Activated naive CD4-positive, alpha-beta T cell treated with anti-CD3 and anti-CD28 coated beads, Interleukin-2, amount 10 ng/mL, durations not matched to agents 7 days and 5 days (primary cell): ENCODE measurements at regions not wholly inside any gene's neighbourhood (a gene's known extent, or its start where the extent isn't known, plus 50 kb on each side); places are given as distances from the start of the nearest gene placed in this dataset.

Experiments used
- CTCF ChIA-PET: fragments of 350-600 bp; sonication (Branson Sonifier 250); formaldehyde crosslinking; loops from one replicate; lab custom pipeline; 2021; ENCODE audit warnings: antibody characterized with exemption; lab: Charles Lee
- DNase-seq: peaks from one replicate; pipeline ENCODE4 v3.0.0-alpha.2; 2020
- H3K27ac Mint-ChIP-seq: one replicate; pipeline ENCODE4 v1.8.0; 2021; ENCODE audit warnings: mild to moderate bottlenecking, moderate library complexity, mixed read lengths
- H3K27me3 Mint-ChIP-seq: one replicate; pipeline ENCODE4 v1.8.0; 2021; ENCODE audit warnings: mild to moderate bottlenecking, mixed read lengths
- H3K36me3 Mint-ChIP-seq: one replicate; pipeline ENCODE4 v1.8.0; 2021; ENCODE audit warnings: mixed read lengths
- H3K4me1 Mint-ChIP-seq: one replicate; pipeline ENCODE4 v1.8.0; 2021; ENCODE audit warnings: mixed read lengths
- H3K4me3 Mint-ChIP-seq: one replicate; pipeline ENCODE4 v1.8.0; 2021; ENCODE audit warnings: mild to moderate bottlenecking, moderate library complexity, mixed read lengths
- H3K9me3 Mint-ChIP-seq: one replicate; pipeline ENCODE4 v1.8.0; 2021; ENCODE audit warnings: mixed read lengths

- no peak overlapping the region for H3K27ac Mint-ChIP-seq
- CTCF ChIA-PET, result no interaction called here
- H3K4me3 Mint-ChIP-seq, result no peak overlapping the region
- no peak for DNase-seq
- no peaks in the 10 kb centered on the region for H3K9me3 Mint-ChIP-seq
- H3K27me3 Mint-ChIP-seq, result peaks cover 19% of the 10 kb centered on the region
- no peaks in the 10 kb centered on the region for H3K36me3 Mint-ChIP-seq
- no peaks in the 10 kb centered on the region for H3K4me1 Mint-ChIP-seq
Observed at GRCh38 chr2:181755181-181755580, 74.9 kb upstream of the NEUROD1 start.

- H3K27me3 Mint-ChIP-seq, result peaks cover 9% of the 10 kb centered on the region
- DNase-seq, result no peak
- CTCF ChIA-PET, result no interaction called here
- no peaks in the 10 kb centered on the region for H3K36me3 Mint-ChIP-seq
- no peak overlapping the region for H3K4me3 Mint-ChIP-seq
- no peak overlapping the region for H3K27ac Mint-ChIP-seq
- H3K9me3 Mint-ChIP-seq, result no peaks in the 10 kb centered on the region
- H3K4me1 Mint-ChIP-seq, result no peaks in the 10 kb centered on the region
Observed at GRCh38 chr2:181760521-181760920, 80.2 kb upstream of the NEUROD1 start.

- CTCF ChIA-PET, result no interaction called here
- Mint-ChIP-seq H3K27ac (no peak overlapping the region), H3K4me1 (no peaks in the 10 kb centered on the region), H3K27me3 (peaks cover 5% of the 10 kb centered on the region), H3K9me3 (no peaks in the 10 kb centered on the region), H3K4me3 (no peak overlapping the region), H3K36me3 (no peaks in the 10 kb centered on the region)
- DNase-seq, result no peak
Observed at GRCh38 chr2:181761175-181761574, 80.9 kb upstream of the NEUROD1 start.

DNA sequence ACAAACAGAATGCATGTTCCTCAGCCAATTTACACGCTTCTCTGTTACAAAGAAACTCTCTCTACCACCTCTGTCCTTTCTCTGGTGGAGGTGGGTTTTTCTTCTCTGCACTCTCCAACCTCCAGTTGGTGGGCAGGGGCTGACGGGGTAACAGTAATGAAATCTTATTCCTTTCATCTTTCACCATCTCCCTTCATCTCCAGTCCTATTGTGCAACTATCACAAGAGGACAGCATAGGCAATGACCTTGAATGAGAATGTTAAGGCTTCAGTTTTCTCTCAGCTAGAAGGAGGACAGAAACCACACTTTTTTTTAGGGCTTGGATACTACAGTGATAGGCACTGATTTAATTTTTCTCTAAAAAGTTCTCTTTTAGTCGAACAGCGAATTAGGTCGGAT is 81.7 kb upstream of the NEUROD1 start:
- DNase-seq, result no peak
- no peak overlapping the region for H3K4me3 Mint-ChIP-seq
- H3K36me3 Mint-ChIP-seq, result no peaks in the 10 kb centered on the region
- CTCF ChIA-PET, result no interaction called here
- peaks cover 4% of the 10 kb centered on the region for H3K27me3 Mint-ChIP-seq
- H3K9me3 Mint-ChIP-seq, result no peaks in the 10 kb centered on the region
- no peak overlapping the region for H3K27ac Mint-ChIP-seq
- no peaks in the 10 kb centered on the region for H3K4me1 Mint-ChIP-seq

DNA sequence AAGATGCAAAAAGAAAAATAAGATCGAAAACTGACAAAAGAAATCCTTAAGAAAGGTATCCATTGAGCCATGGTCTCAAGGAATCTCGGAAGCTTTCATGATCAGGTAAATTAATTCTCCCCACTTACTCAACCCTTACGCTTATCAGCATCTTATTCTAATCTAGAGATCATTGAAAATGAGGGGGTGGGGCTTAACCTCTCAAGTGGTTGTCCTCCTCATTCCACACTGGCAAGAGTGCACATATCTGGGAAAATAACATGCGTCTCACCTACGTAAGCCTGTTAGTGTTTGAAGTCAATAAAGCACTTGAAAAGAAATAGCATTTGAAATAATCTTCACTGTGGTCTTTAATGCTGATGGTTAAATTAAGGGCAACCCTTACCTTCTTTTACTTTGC is 82.5 kb upstream of the NEUROD1 start:
- Mint-ChIP-seq H3K9me3 (no peaks in the 10 kb centered on the region), H3K4me3 (no peak overlapping the region), H3K4me1 (no peaks in the 10 kb centered on the region), H3K27me3 (peaks cover 4% of the 10 kb centered on the region), H3K27ac (no peak overlapping the region), H3K36me3 (no peaks in the 10 kb centered on the region)
- no peak for DNase-seq
- CTCF ChIA-PET, result no interaction called here

- Mint-ChIP-seq H3K27ac (no peak overlapping the region), H3K36me3 (no peaks in the 10 kb centered on the region), H3K9me3 (no peaks in the 10 kb centered on the region), H3K4me3 (no peak overlapping the region), H3K4me1 (no peaks in the 10 kb centered on the region), H3K27me3 (peaks cover 4% of the 10 kb centered on the region)
- CTCF ChIA-PET, result interaction anchor here (1.6 kb wide), 1 partner anchor 47 kb away, joined by 3 read pairs; no protein-coding TSS in a partner anchor
- no peak for DNase-seq
Observed at GRCh38 chr2:181763423-181763822, 83.1 kb upstream of the NEUROD1 start.

DNA sequence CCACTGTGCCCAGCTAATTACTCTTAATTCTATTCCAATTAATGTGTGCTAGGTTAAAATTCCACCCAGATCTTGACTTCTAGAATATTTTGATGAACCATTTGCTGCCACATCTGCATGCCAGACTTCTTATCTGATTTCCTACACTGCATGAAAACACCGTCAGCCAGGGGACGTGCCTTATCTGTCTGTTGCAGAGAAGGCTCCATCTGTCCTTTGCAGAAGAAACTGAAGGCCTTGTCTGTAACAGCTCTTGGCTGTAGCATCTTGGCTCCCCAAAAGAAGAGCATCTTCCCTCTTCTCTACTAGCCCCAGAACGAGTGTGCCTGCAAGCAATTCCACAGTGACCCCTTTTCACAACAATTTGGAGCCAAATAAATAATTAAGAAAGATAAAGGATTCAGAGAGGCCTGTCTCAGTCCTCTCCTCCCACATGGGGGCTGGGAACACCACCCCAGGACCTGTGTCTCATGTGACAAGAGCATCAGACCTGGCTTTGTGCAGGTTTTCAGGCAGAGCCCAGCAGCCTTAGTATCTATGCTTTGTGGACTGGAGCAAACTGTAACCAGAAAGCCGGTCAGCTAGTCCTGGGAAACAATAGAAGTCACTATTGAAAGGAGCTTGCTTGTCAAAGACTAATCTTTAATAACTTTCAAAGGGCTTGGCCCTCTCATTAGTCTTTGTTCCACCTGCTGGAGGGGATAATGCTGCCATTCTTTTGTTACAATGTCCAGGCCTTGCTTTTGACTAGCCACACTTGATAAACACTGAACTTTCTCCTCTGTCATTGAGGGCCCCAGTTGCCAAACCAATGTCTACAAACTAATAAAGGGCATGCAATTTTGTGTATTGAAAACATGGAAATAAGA is 84.0 kb upstream of the NEUROD1 start:
- CTCF ChIA-PET, result interaction anchor here (1.6 kb wide), 1 partner anchor 46 kb away, joined by 3 read pairs; no protein-coding TSS in a partner anchor
- no peaks in the 10 kb centered on the region for H3K36me3 Mint-ChIP-seq

GRCh38 chr2:181766129-181766528 is 85.8 kb upstream of the NEUROD1 start:
- Mint-ChIP-seq H3K9me3 (no peaks in the 10 kb centered on the region), H3K36me3 (no peaks in the 10 kb centered on the region), H3K27me3 (no peaks in the 10 kb centered on the region), H3K4me3 (no peak overlapping the region), H3K27ac (no peak overlapping the region), H3K4me1 (no peaks in the 10 kb centered on the region)
- no peak for DNase-seq
- CTCF ChIA-PET, result no interaction called here

More for the DNA sequence above, 84.0 kb upstream of the NEUROD1 start:
- no peak overlapping the region for H3K27ac Mint-ChIP-seq
- H3K27me3 Mint-ChIP-seq, result no peaks in the 10 kb centered on the region
- H3K9me3 Mint-ChIP-seq, result no peaks in the 10 kb centered on the region
- no peak overlapping the region for H3K4me3 Mint-ChIP-seq
- no peak for DNase-seq
- H3K4me1 Mint-ChIP-seq, result no peaks in the 10 kb centered on the region

- no peak for DNase-seq
- Mint-ChIP-seq H3K9me3 (no peaks in the 10 kb centered on the region), H3K27ac (no peak overlapping the region), H3K4me3 (no peak overlapping the region), H3K36me3 (no peaks in the 10 kb centered on the region), H3K4me1 (peaks cover 3% of the 10 kb centered on the region), H3K27me3 (no peaks in the 10 kb centered on the region)
- CTCF ChIA-PET, result no interaction called here
Observed at GRCh38 chr2:181770150-181770549, 89.8 kb upstream of the NEUROD1 start.

DNA sequence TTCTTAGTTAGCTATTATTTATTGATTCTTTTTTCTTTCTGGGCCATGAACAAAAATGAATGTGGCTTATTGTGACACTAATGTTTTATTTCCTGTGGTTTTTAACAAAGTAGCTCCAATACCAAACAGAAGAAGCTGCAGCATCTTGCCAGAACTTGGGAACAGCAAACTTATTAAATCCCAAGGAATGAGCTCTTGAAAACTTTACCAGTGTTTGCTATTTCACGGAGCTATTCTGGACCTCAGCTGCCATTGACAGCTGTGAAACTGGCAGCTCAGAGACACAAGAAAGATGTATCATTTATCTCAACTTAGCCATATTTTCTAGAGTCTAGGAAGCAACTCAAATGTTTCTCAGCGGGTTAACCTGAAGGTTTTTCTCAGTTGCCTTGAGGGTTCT is 91.0 kb upstream of the NEUROD1 start:
- Mint-ChIP-seq H3K4me1 (peaks cover 3% of the 10 kb centered on the region), H3K9me3 (no peaks in the 10 kb centered on the region), H3K4me3 (no peak overlapping the region), H3K27me3 (no peaks in the 10 kb centered on the region), H3K36me3 (no peaks in the 10 kb centered on the region), H3K27ac (no peak overlapping the region)
- CTCF ChIA-PET, result interaction anchor here (1.2 kb wide), 1 partner anchor 133 kb away, joined by 4 read pairs; no protein-coding TSS in a partner anchor
- no peak for DNase-seq

GRCh38 chr2:181772334-181772733 is 92.0 kb upstream of the NEUROD1 start:
- no peak overlapping the region for H3K4me3 Mint-ChIP-seq
- no peak for DNase-seq
- no peaks in the 10 kb centered on the region for H3K27me3 Mint-ChIP-seq
- CTCF ChIA-PET, result no interaction called here
- no peaks in the 10 kb centered on the region for H3K9me3 Mint-ChIP-seq
- no peak overlapping the region for H3K27ac Mint-ChIP-seq
- H3K36me3 Mint-ChIP-seq, result no peaks in the 10 kb centered on the region
- peaks cover 3% of the 10 kb centered on the region for H3K4me1 Mint-ChIP-seq

DNA sequence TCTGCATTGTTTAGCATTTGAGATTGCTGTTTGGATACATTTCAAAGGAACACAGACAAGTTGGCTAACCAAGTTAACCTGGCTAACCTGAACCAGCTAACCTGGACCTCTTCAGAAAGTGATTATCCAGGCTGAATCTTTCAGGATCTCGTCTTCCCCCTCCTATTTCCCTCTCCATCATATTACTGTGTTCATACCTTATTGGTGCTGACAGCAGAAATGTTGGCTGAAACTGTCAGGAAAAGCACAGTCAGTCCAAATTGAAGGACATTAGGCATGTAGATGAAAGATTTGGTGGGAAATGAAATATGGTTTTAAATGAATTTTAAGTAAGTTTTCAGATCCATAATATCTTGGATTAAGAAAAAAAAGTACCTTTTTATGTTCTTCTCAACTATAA is 92.5 kb upstream of the NEUROD1 start:
- Mint-ChIP-seq H3K27ac (no peak overlapping the region), H3K27me3 (no peaks in the 10 kb centered on the region), H3K36me3 (no peaks in the 10 kb centered on the region), H3K9me3 (no peaks in the 10 kb centered on the region), H3K4me1 (peaks cover 3% of the 10 kb centered on the region), H3K4me3 (no peak overlapping the region)
- CTCF ChIA-PET, result no interaction called here
- no peak for DNase-seq

- Mint-ChIP-seq H3K4me1 (peaks cover 3% of the 10 kb centered on the region), H3K27me3 (no peaks in the 10 kb centered on the region), H3K4me3 (no peak overlapping the region), H3K9me3 (no peaks in the 10 kb centered on the region), H3K36me3 (no peaks in the 10 kb centered on the region), H3K27ac (no peak overlapping the region)
- no peak for DNase-seq
- CTCF ChIA-PET, result no interaction called here
Observed at GRCh38 chr2:181774685-181775084, 94.4 kb upstream of the NEUROD1 start.

DNA sequence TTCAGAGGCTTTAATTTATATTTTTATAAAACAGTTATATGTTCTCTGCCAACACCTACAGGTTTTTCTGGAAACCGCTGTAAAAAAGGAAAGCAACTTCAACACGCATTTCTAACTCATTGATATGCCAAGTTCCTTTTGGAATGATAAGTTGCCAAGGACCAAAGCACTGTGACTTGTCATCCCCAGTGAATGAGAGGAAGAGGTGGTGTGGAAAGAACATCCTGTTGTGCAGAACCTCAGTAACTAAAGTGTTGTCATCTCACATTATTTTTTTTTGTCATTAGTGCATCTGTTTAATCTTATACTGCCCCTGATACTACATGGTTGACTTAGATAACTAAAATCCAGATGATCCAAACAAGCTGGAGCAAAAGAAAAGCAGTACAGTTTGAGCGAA is 96.0 kb upstream of the NEUROD1 start:
- Mint-ChIP-seq H3K9me3 (no peaks in the 10 kb centered on the region), H3K4me3 (no peak overlapping the region), H3K27ac (no peak overlapping the region), H3K27me3 (no peaks in the 10 kb centered on the region), H3K4me1 (peaks cover 3% of the 10 kb centered on the region), H3K36me3 (no peaks in the 10 kb centered on the region)
- CTCF ChIA-PET, result no interaction called here
- no peak for DNase-seq

DNA sequence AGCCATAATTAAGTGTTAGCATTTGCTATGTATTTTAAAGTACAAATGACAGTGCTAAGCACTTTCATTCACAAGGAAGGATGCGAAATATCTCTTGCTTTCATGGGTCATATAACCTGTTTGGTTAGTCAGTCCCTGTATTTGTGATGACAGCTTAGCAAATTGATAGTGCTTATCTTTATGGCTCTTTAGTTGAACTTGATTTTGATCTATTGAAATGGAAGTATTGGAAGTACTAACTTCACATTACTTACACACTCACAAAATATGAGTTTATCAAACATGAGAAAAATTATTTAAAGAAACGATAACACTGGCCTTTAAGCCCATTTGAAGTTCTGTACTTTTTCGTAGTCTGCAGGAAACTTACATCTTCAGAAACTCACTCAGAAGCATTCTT is 97.4 kb upstream of the NEUROD1 start:
- CTCF ChIA-PET, result no interaction called here
- H3K9me3 Mint-ChIP-seq, result no peaks in the 10 kb centered on the region

More for the DNA sequence above, 97.4 kb upstream of the NEUROD1 start:
- H3K36me3 Mint-ChIP-seq, result no peaks in the 10 kb centered on the region
- no peak overlapping the region for H3K27ac Mint-ChIP-seq
- peaks cover 3% of the 10 kb centered on the region for H3K4me1 Mint-ChIP-seq
- DNase-seq, result no peak
- no peaks in the 10 kb centered on the region for H3K27me3 Mint-ChIP-seq
- H3K4me3 Mint-ChIP-seq, result no peak overlapping the region
